Fibroblast of mammary gland (primary cell): ENCODE measurements at regions not wholly inside any gene's neighbourhood (a gene's known extent, or its start where the extent isn't known, plus 50 kb on each side); places are given as distances from the start of the nearest gene placed in this dataset.

Experiments
- DNase-seq: peaks from one replicate; pipeline ENCODE4 v3.0.0-alpha.2; 2010; ENCODE audit warnings: low read depth
- H3K4me3 ChIP-seq: 2 replicates; pipeline ENCODE4 v1.5.1; 2011; ENCODE audit warnings: low read depth, mild to moderate bottlenecking, low read length, moderate library complexity; ENCODE audit not compliant: control insufficient read depth
- CTCF ChIP-seq: conservative IDR thresholded peaks from 2 replicates; pipeline ENCODE4 v1.5.1; 2011; ENCODE audit warnings: low read depth, low read length, inconsistent platforms; ENCODE audit not compliant: control insufficient read depth, insufficient read depth

- no peak overlapping the region for H3K4me3 ChIP-seq
- TF ChIP-seq CTCF: no peak
- DNase-seq: no peak
Observed at GRCh38 chr5:119899981-119900380, 270.6 kb downstream of the FAM170A start.

- DNase-seq: no peak
- H3K4me3 ChIP-seq: no peak overlapping the region
- no peak for TF ChIP-seq CTCF
Observed at GRCh38 chr5:119902593-119902992, 273.2 kb downstream of the FAM170A start.

GRCh38 chr5:119913425-119913824 lies 284.1 kb downstream of the FAM170A start:
- no peak for TF ChIP-seq CTCF
- H3K4me3 ChIP-seq: no peak overlapping the region
- DNase-seq: no peak

GRCh38 chr5:119919279-119919678 lies 289.9 kb downstream of the FAM170A start:
- TF ChIP-seq CTCF: no peak
- no peak overlapping the region for H3K4me3 ChIP-seq
- no peak for DNase-seq

- DNase-seq: no peak
- TF ChIP-seq CTCF: no peak
- H3K4me3 ChIP-seq: no peak overlapping the region
Observed at GRCh38 chr5:119926301-119926700, 296.9 kb downstream of the FAM170A start.

- no peak for TF ChIP-seq CTCF
- DNase-seq: no peak
- H3K4me3 ChIP-seq: no peak overlapping the region
Observed at GRCh38 chr5:119928974-119929373, 299.6 kb downstream of the FAM170A start.

GRCh38 chr5:119930490-119930889 lies 301.1 kb downstream of the FAM170A start:
- DNase-seq: no peak
- no peak for TF ChIP-seq CTCF
- H3K4me3 ChIP-seq: no peak overlapping the region
